ENCODE measurements at regions not wholly inside any gene's neighbourhood (a gene's known extent, or its start where the extent isn't known, plus 50 kb on each side); places are given as distances from the start of the nearest gene placed in this dataset.

- RAD21 ChIA-PET (ENCODE audit: low non-redundant PET in 1 of 2, low total read pairs in 2 of 2, uncharacterized antibody in 2 of 2, unreplicated experiment in 2 of 2), result no interaction called here
- BruUV-seq (replicated peaks), result no TSS peak
- no peak for DNase-seq (ENCODE audit: low read depth, low spot score)
- H3K9ac ChIP-seq (ENCODE audit: low read length), result no peak overlapping the region
- no peaks in the 10 kb centered on the region for H4K20me1 ChIP-seq (ENCODE audit: insufficient read depth)
- no peaks in the 10 kb centered on the region for H3K9me3 ChIP-seq (ENCODE audit: control insufficient read depth in 1 of 2, insufficient read depth in 1 of 2, low read depth in 1 of 2, low read length in 2 of 2)
- no peak overlapping the region for H3K4me3 ChIP-seq (replicated peaks in 1 of 2; ENCODE audit: low read depth in 1 of 2, low read length in 2 of 2)
- no peak for ATAC-seq
- H3K27me3 ChIP-seq (ENCODE audit: insufficient read depth, low read length), result no peaks in the 10 kb centered on the region
- CTCF ChIA-PET, result no interaction called here
- no peak overlapping the region for H3K27ac ChIP-seq (ENCODE audit: low read depth, low read length)
- TF ChIP-seq EZH2phosphoT487 (IDR thresholded peaks at IDR 0.05; ENCODE audit: borderline replicate concordance) (no peak), RAD21 (IDR thresholded peaks at IDR 0.05; ENCODE audit: low read depth) (no peak), SRF (IDR thresholded peaks at IDR 0.05; ENCODE audit: low read depth) (no peak), MAX (IDR thresholded peaks at IDR 0.05) (no peak), JUND (IDR thresholded peaks at IDR 0.05) (no peak)
- no peaks in the 10 kb centered on the region for H3K9me2 ChIP-seq (ENCODE audit: insufficient read depth)
- H2AFZ ChIP-seq (ENCODE audit: low read depth, low read length, poor library complexity, severe bottlenecking), result no peak overlapping the region
- H3K79me2 ChIP-seq (ENCODE audit: insufficient read depth, low read length), result no peaks in the 10 kb centered on the region
- intact Hi-C loops (cut with micrococcal nuclease), result no loop called here
- H3K4me1 ChIP-seq (ENCODE audit: control insufficient read depth in 1 of 2, insufficient read depth in 2 of 2, low read length in 2 of 2), result peaks cover 0 to 2% of the 10 kb centered on the region in 2 experiments; a peak in 1 of 4 replicates
- POLR2A ChIA-PET, result no interaction called here
- H3K36me3 ChIP-seq (ENCODE audit: control insufficient read depth in 1 of 2, insufficient read depth in 2 of 2, low read length in 2 of 2), result no peaks in the 10 kb centered on the region
- no peak overlapping the region for H3K4me2 ChIP-seq (ENCODE audit: low read length)
Observed at GRCh38 chr5:36364473-36364872, 62.8 kb upstream of the RANBP3L start.

- Histone ChIP-seq H3K36me3 (ENCODE audit: control insufficient read depth in 1 of 2, insufficient read depth in 2 of 2, low read length in 2 of 2) (no peaks in the 10 kb centered on the region), H3K9me3 (ENCODE audit: control insufficient read depth in 1 of 2, insufficient read depth in 1 of 2, low read depth in 1 of 2, low read length in 2 of 2) (no peaks in the 10 kb centered on the region), H3K9ac (ENCODE audit: low read length) (no peak overlapping the region), H3K9me2 (ENCODE audit: insufficient read depth) (no peaks in the 10 kb centered on the region), H4K20me1 (ENCODE audit: insufficient read depth) (no peaks in the 10 kb centered on the region), H2AFZ (ENCODE audit: low read depth, low read length, poor library complexity, severe bottlenecking) (no peak overlapping the region), H3K4me1 (ENCODE audit: control insufficient read depth in 1 of 2, insufficient read depth in 2 of 2, low read length in 2 of 2) (peaks cover 0 to 2% of the 10 kb centered on the region in 2 experiments; a peak in 1 of 4 replicates), H3K4me2 (ENCODE audit: low read length) (no peak overlapping the region), H3K4me3 (replicated peaks in 1 of 2; ENCODE audit: low read depth in 1 of 2, low read length in 2 of 2) (no peak overlapping the region), H3K27me3 (ENCODE audit: insufficient read depth, low read length) (no peaks in the 10 kb centered on the region), H3K79me2 (ENCODE audit: insufficient read depth, low read length) (no peaks in the 10 kb centered on the region), H3K27ac (ENCODE audit: low read depth, low read length) (no peak overlapping the region)
- ATAC-seq (no peak), DNase-seq (ENCODE audit: low read depth, low spot score) (no peak)
- RAD21 ChIA-PET (ENCODE audit: low non-redundant PET in 1 of 2, low total read pairs in 2 of 2, uncharacterized antibody in 2 of 2, unreplicated experiment in 2 of 2), result no interaction called here
- intact Hi-C loops (cut with micrococcal nuclease), result no loop called here
- POLR2A ChIA-PET, result no interaction called here
- no TSS peak for BruUV-seq (replicated peaks)
- CTCF ChIA-PET, result no interaction called here
- TF ChIP-seq YY1 (IDR thresholded peaks at IDR 0.05; ENCODE audit: extremely low read depth, insufficient replicate concordance, low read depth, low read length) (no peak), POLR2AphosphoS5 (IDR thresholded peaks at IDR 0.05; ENCODE audit: low read depth, low read length) (no peak), EGR1 (IDR thresholded peaks at IDR 0.05; ENCODE audit: low read depth) (no peak), REST (IDR thresholded peaks at IDR 0.05; ENCODE audit: low read depth) (no peak), ZBTB33 (IDR thresholded peaks at IDR 0.05; ENCODE audit: extremely low read depth, insufficient replicate concordance, low read length) (no peak), FOSL1 (IDR thresholded peaks at IDR 0.05; ENCODE audit: low read depth) (no peak), SRF (IDR thresholded peaks at IDR 0.05; ENCODE audit: low read depth) (no peak), TCF7L2 (IDR thresholded peaks at IDR 0.05; ENCODE audit: borderline replicate concordance, extremely low read depth, insufficient read depth, insufficient read length) (no peak), CTCF (IDR thresholded peaks at IDR 0.05 in 2 of 3, conservative IDR thresholded peaks at IDR 0.05 in 1 of 3; ENCODE audit: borderline replicate concordance in 1 of 3, insufficient read depth in 1 of 3, low read depth in 2 of 3, low read length in 2 of 3) (no peak)
Observed at GRCh38 chr5:36365896-36366295, 64.2 kb upstream of the RANBP3L start.

Data from HCT116 (cell line).